DND-41 (cell line): ENCODE measurements at regions not wholly inside any gene's neighbourhood (a gene's known extent, or its start where the extent isn't known, plus 50 kb on each side); places are given as distances from the start of the nearest gene placed in this dataset.

Experiments used
- ATAC-seq: fragments of 200-7000 bp; cut with Tn5 transposase; 3 replicates; pipeline ENCODE4 v1.9.1; 2021; ENCODE audit warnings: low read depth; ENCODE audit not compliant: insufficient read depth
- DNase-seq: peaks from one replicate; pipeline ENCODE4 v3.0.0-alpha.2; 2020
- H2AFZ ChIP-seq: 2 replicates; pipeline ENCODE4 v1.6.0; 2012; ENCODE audit warnings: low read depth, low read length
- H3K27ac ChIP-seq: 2 replicates; pipeline ENCODE4 v1.5.1; 2012; ENCODE audit warnings: low read length, inconsistent platforms
- H3K27me3 ChIP-seq: fragments of 200-600 bp; sonication (generic); 2 replicates; pipeline ENCODE4 v1.6.0; 2012; ENCODE audit warnings: low read length, mild to moderate bottlenecking, inconsistent platforms; ENCODE audit not compliant: insufficient read depth, poor library complexity
- H3K36me3 ChIP-seq: 2 replicates; pipeline ENCODE4 v1.5.1; 2012; ENCODE audit warnings: low read length, inconsistent platforms; ENCODE audit not compliant: insufficient read depth
- H3K4me1 ChIP-seq: 2 replicates; pipeline ENCODE4 v1.5.1; 2012; ENCODE audit warnings: mild to moderate bottlenecking, low read length; ENCODE audit not compliant: insufficient read depth
- H3K4me2 ChIP-seq: 2 replicates; pipeline ENCODE4 v1.6.0; 2012; ENCODE audit warnings: mild to moderate bottlenecking, moderate library complexity, low read length, inconsistent platforms; ENCODE audit not compliant: insufficient read depth
- H3K4me3 ChIP-seq, 2 experiments: fragments of 200-600 bp in 1 of 2; shearing (Covaris generic) in 1 of 2; 2 replicates each; pipeline ENCODE4 v1.5.1; 2012 to 2016; ENCODE audit warnings: inconsistent platforms in 2 of 2, low read length in 2 of 2, mild to moderate bottlenecking in 2 of 2, low read depth in 1 of 2, moderate library complexity in 1 of 2
- H3K79me2 ChIP-seq: 2 replicates; pipeline ENCODE4 v1.6.0; 2012; ENCODE audit warnings: low read length, inconsistent platforms; ENCODE audit not compliant: insufficient read depth
- H3K9ac ChIP-seq: 2 replicates; pipeline ENCODE4 v1.6.0; 2012; ENCODE audit warnings: low read depth, mild to moderate bottlenecking, inconsistent platforms, low read length, moderate library complexity
- H3K9me3 ChIP-seq: 2 replicates; pipeline ENCODE4 v1.5.1; 2012; ENCODE audit warnings: low read length, moderate library complexity, mild to moderate bottlenecking, inconsistent platforms; ENCODE audit not compliant: insufficient read depth, severe bottlenecking
- H4K20me1 ChIP-seq: 2 replicates; pipeline ENCODE4 v1.6.0; 2012; ENCODE audit warnings: low read length; ENCODE audit not compliant: insufficient read depth
- CTCF ChIP-seq: IDR thresholded peaks from 2 replicates; pipeline ENCODE4 v1.5.1; 2012; ENCODE audit warnings: borderline replicate concordance, low read length, moderate library complexity, mild to moderate bottlenecking; ENCODE audit not compliant: poor library complexity, severe bottlenecking; ENCODE audit errors: extremely low read depth
- EZH2 ChIP-seq: IDR thresholded peaks from 3 replicates; pipeline ENCODE4 v1.6.1; 2012; ENCODE audit warnings: borderline replicate concordance, low read depth, mild to moderate bottlenecking, moderate library complexity, low read length, inconsistent platforms; ENCODE audit not compliant: severe bottlenecking

DNA sequence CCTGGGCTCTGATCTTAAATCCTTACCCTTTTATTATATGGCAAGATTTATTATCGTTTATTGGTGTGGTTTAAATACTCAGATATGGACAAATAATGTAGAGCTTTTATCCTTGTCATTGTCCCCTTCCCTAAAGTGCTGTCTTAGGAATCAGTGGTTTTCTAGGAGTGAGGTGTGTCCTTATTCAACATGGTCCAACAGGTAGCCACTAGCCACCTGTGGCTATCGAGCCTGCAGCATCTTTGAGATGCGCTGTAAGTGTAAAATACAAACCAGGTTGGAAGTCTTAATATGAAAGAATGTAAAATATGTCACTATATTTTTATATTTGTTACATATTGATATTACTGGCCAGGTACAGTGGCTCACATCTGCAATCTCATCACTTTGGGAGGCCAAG lies 82.4 kb upstream of the BASP1 start:
- no peaks in the 10 kb centered on the region for H3K27me3 ChIP-seq
- ATAC-seq (no peak), DNase-seq (no peak)
- no peaks in the 10 kb centered on the region for H3K9me3 ChIP-seq
- H3K27ac ChIP-seq = no peak overlapping the region
- no peaks in the 10 kb centered on the region for H3K36me3 ChIP-seq
- no peak overlapping the region for H3K9ac ChIP-seq
- no peaks in the 10 kb centered on the region for H4K20me1 ChIP-seq
- no peaks in the 10 kb centered on the region for H3K79me2 ChIP-seq
- H3K4me3 ChIP-seq = no peak overlapping the region
- H3K4me2 ChIP-seq = no peak overlapping the region
- no peak overlapping the region for H2AFZ ChIP-seq
- no peak for TF ChIP-seq CTCF
- no peak for TF ChIP-seq EZH2
- H3K4me1 ChIP-seq = no peaks in the 10 kb centered on the region; the same call in 1 of the 2 replicates

- no peaks in the 10 kb centered on the region for H3K79me2 ChIP-seq
- H3K27me3 ChIP-seq = no peaks in the 10 kb centered on the region
- H3K27ac ChIP-seq = no peak overlapping the region
- H3K4me3 ChIP-seq = no peak overlapping the region
- ATAC-seq (no peak), DNase-seq (no peak)
- no peaks in the 10 kb centered on the region for H3K36me3 ChIP-seq
- no peaks in the 10 kb centered on the region for H3K4me1 ChIP-seq
- H2AFZ ChIP-seq = no peak overlapping the region
- no peak overlapping the region for H3K9ac ChIP-seq
- no peak for TF ChIP-seq CTCF
- no peak for TF ChIP-seq EZH2
- no peaks in the 10 kb centered on the region for H4K20me1 ChIP-seq
- H3K9me3 ChIP-seq = no peaks in the 10 kb centered on the region
- no peak overlapping the region for H3K4me2 ChIP-seq
Observed at GRCh38 chr5:17143335-17143734, 74.1 kb upstream of the BASP1 start.

- Histone ChIP-seq H3K4me2 (no peak overlapping the region), H3K27ac (no peak overlapping the region), H3K9me3 (no peaks in the 10 kb centered on the region), H3K4me1 (no peaks in the 10 kb centered on the region), H3K27me3 (no peaks in the 10 kb centered on the region), H3K79me2 (no peaks in the 10 kb centered on the region), H3K36me3 (no peaks in the 10 kb centered on the region), H3K4me3 (no peak overlapping the region), H4K20me1 (no peaks in the 10 kb centered on the region), H2AFZ (no peak overlapping the region), H3K9ac (no peak overlapping the region)
- TF ChIP-seq EZH2 (no peak), CTCF (no peak)
- ATAC-seq (no peak), DNase-seq (no peak)
Observed at GRCh38 chr5:17146280-17146841, 71.1 kb upstream of the BASP1 start.

DNA sequence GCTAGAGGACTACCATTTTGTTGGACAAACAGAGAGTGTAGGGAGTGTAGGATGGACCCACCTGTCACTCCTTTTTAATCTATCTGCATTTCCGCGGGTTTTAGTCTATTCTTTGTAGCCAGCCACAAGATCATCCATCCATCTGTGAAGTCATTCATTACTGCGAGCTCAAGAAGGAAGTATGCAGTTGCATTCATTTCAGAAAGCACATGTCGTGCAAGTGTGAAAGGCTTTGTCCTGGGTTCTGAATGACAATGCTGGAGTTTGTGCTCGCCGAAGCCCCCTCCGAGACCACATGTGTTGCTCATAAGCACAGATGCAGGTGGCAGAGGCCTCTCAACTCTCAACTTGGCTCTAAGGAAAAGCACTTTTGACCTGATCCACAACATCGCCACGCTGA lies 70.3 kb upstream of the BASP1 start:
- Histone ChIP-seq H3K9ac (no peak overlapping the region), H4K20me1 (no peaks in the 10 kb centered on the region), H2AFZ (no peak overlapping the region), H3K4me2 (no peak overlapping the region), H3K27me3 (no peaks in the 10 kb centered on the region), H3K79me2 (no peaks in the 10 kb centered on the region), H3K36me3 (no peaks in the 10 kb centered on the region), H3K4me1 (no peaks in the 10 kb centered on the region), H3K27ac (no peak overlapping the region), H3K9me3 (no peaks in the 10 kb centered on the region), H3K4me3 (no peak overlapping the region)
- ATAC-seq (no peak), DNase-seq (no peak)
- TF ChIP-seq EZH2 (no peak), CTCF (no peak)
